OCI-LY1 (cell line): ENCODE measurements at regions not wholly inside any gene's neighbourhood (a gene's known extent, or its start where the extent isn't known, plus 50 kb on each side); places are given as distances from the start of the nearest gene placed in this dataset.
"Not testable (repeated sequence)": the region's sequence is repeated elsewhere in the genome, so short reads cannot be mapped to it uniquely, and the experiment has no call there.

Source experiments
- H2AFZ ChIP-seq: fragments of 200-600 bp; sonication (generic), shearing (Covaris generic); 2 replicates; pipeline ENCODE4 v1.6.0; 2014; ENCODE audit warnings: antibody characterized with exemption, mild to moderate bottlenecking, low read length
- H3F3A ChIP-seq: fragments of 200-600 bp; sonication (generic), shearing (Covaris generic); 2 replicates; pipeline ENCODE4 v1.6.0; 2014; ENCODE audit warnings: mild to moderate bottlenecking, antibody characterized with exemption, low read length, moderate library complexity; ENCODE audit not compliant: insufficient read depth
- H3K27ac ChIP-seq: fragments of 200-600 bp; sonication (generic); 2 replicates; pipeline ENCODE4 v1.5.1; 2014; ENCODE audit warnings: low read length, mixed run types, mild to moderate bottlenecking, low read depth; ENCODE audit not compliant: poor library complexity, severe bottlenecking
- H3K27me3 ChIP-seq: fragments of 200-600 bp; sonication (generic); 2 replicates; pipeline ENCODE4 v1.6.0; 2014; ENCODE audit warnings: antibody characterized with exemption, mild to moderate bottlenecking, low read length, moderate library complexity; ENCODE audit not compliant: insufficient read depth
- H3K36me3 ChIP-seq: fragments of 200-600 bp; sonication (generic); 2 replicates; pipeline ENCODE4 v1.6.1; 2014; ENCODE audit warnings: mild to moderate bottlenecking, antibody characterized with exemption, low read length, moderate library complexity, mixed read lengths; ENCODE audit not compliant: insufficient read depth
- H3K4me1 ChIP-seq: fragments of 200-600 bp; sonication (generic); 2 replicates; pipeline ENCODE4 v1.5.1; 2014; ENCODE audit warnings: mild to moderate bottlenecking, low read length, moderate library complexity; ENCODE audit not compliant: insufficient read depth, severe bottlenecking
- H3K4me2 ChIP-seq: fragments of 200-600 bp; sonication (generic), shearing (Covaris generic); 2 replicates; pipeline ENCODE4 v1.6.1; 2014; ENCODE audit warnings: low read length
- H3K4me3 ChIP-seq: fragments of 200-600 bp; sonication (generic); 2 replicates; pipeline ENCODE4 v1.5.1; 2014; ENCODE audit warnings: low read length, low read depth, mild to moderate bottlenecking, mixed read lengths; ENCODE audit not compliant: poor library complexity, severe bottlenecking
- H3K79me2 ChIP-seq: fragments of 200-600 bp; shearing (Covaris generic); 2 replicates; pipeline ENCODE4 v1.6.1; 2016; ENCODE audit warnings: mixed run types, low read length, mixed read lengths; ENCODE audit not compliant: insufficient read depth
- H3K9ac ChIP-seq: fragments of 200-600 bp; sonication (generic), shearing (Covaris generic); 2 replicates; pipeline ENCODE4 v1.6.1; 2014; ENCODE audit warnings: mild to moderate bottlenecking, low read length, mixed read lengths
- H3K9me2 ChIP-seq: fragments of 200-600 bp; sonication (generic), shearing (Covaris generic); 2 replicates; pipeline ENCODE4 v1.6.1; 2014; ENCODE audit warnings: low read depth, mild to moderate bottlenecking, low read length, mixed read lengths
- H3K9me3 ChIP-seq: fragments of 200-600 bp; shearing (Covaris generic); 2 replicates; pipeline ENCODE4 v1.6.1; 2014; ENCODE audit warnings: low read length, mixed read lengths
- H4K20me1 ChIP-seq: fragments of 200-600 bp; sonication (generic), shearing (Covaris generic); 2 replicates; pipeline ENCODE4 v1.6.0; 2016; ENCODE audit warnings: mild to moderate bottlenecking, low read length; ENCODE audit not compliant: insufficient read depth
- CTCF ChIP-seq: fragments of 200-600 bp; sonication (generic), shearing (Covaris generic); IDR thresholded peaks from 2 replicates; pipeline ENCODE4 v1.5.1; 2017; ENCODE audit warnings: mild to moderate bottlenecking, antibody characterized with exemption, low read length, moderate library complexity, mixed read lengths
- EZH2 ChIP-seq: fragments of 200-600 bp; sonication (generic), shearing (Covaris generic); IDR thresholded peaks from 2 replicates; pipeline ENCODE4 v1.8.0; 2017; ENCODE audit warnings: borderline replicate concordance, mixed run types, mild to moderate bottlenecking, antibody characterized with exemption, low read length, moderate library complexity, mixed read lengths

- Histone ChIP-seq H3K36me3 (no peaks in the 10 kb centered on the region), H3K9me2 (no peaks in the 10 kb centered on the region), H3K4me2 (no peak overlapping the region), H3K9ac (no peak overlapping the region), H3F3A (no peaks in the 10 kb centered on the region), H3K27me3 (no peaks in the 10 kb centered on the region), H3K4me3 (no peak overlapping the region), H3K27ac (no peak overlapping the region), H3K79me2 (no peaks in the 10 kb centered on the region), H4K20me1 (no peaks in the 10 kb centered on the region), H3K9me3 (no peaks in the 10 kb centered on the region), H2AFZ (no peak overlapping the region), H3K4me1 (no peaks in the 10 kb centered on the region)
- TF ChIP-seq EZH2 (no peak), CTCF (no peak)
Measured at GRCh38 chrX:13955975-13956374, 73.7 kb downstream of the GEMIN8 start.

- Histone ChIP-seq H3K36me3 (no peaks in the 10 kb centered on the region), H3F3A (no peaks in the 10 kb centered on the region), H3K4me3 (no peak overlapping the region), H3K9me3 (no peaks in the 10 kb centered on the region), H3K27me3 (no peaks in the 10 kb centered on the region), H2AFZ (no peak overlapping the region), H3K27ac (no peak overlapping the region), H4K20me1 (no peaks in the 10 kb centered on the region), H3K9ac (no peak overlapping the region), H3K4me2 (no peak overlapping the region), H3K4me1 (no peaks in the 10 kb centered on the region), H3K79me2 (no peaks in the 10 kb centered on the region), H3K9me2 (no peaks in the 10 kb centered on the region)
- no peak for TF ChIP-seq CTCF
- no peak for TF ChIP-seq EZH2
Measured at GRCh38 chrX:13955095-13955647, 74.5 kb downstream of the GEMIN8 start.

GRCh38 chrX:13952581-13952980 lies 77.1 kb downstream of the GEMIN8 start:
- no peak overlapping the region for H3K27ac ChIP-seq
- no peaks in the 10 kb centered on the region for H3F3A ChIP-seq
- H3K79me2 ChIP-seq, result no peaks in the 10 kb centered on the region
- TF ChIP-seq CTCF (no peak), EZH2 (no peak)
- H4K20me1 ChIP-seq, result no peaks in the 10 kb centered on the region
- H3K9me2 ChIP-seq, result no peaks in the 10 kb centered on the region
- no peaks in the 10 kb centered on the region for H3K27me3 ChIP-seq
- H3K9me3 ChIP-seq, result no peaks in the 10 kb centered on the region
- H3K4me1 ChIP-seq, result no peaks in the 10 kb centered on the region
- H2AFZ ChIP-seq, result no peak overlapping the region
- H3K4me3 ChIP-seq, result no peak overlapping the region
- no peak overlapping the region for H3K9ac ChIP-seq
- H3K36me3 ChIP-seq, result no peaks in the 10 kb centered on the region
- no peak overlapping the region for H3K4me2 ChIP-seq

- H3K9me3 ChIP-seq, H3K4me2 ChIP-seq, H3K27me3 ChIP-seq, H3K4me3 ChIP-seq, H3K9ac ChIP-seq, H2AFZ ChIP-seq, H3K36me3 ChIP-seq, H3K9me2 ChIP-seq, H3K79me2 ChIP-seq, H4K20me1 ChIP-seq, H3K4me1 ChIP-seq, H3F3A ChIP-seq, H3K27ac ChIP-seq: not testable (repeated sequence)
Measured at GRCh38 chrX:13946223-13946622, 83.5 kb downstream of the GEMIN8 start.

- not testable (repeated sequence) for H3K4me1 ChIP-seq, H3K4me3 ChIP-seq, H3K27ac ChIP-seq, H4K20me1 ChIP-seq, H3K9ac ChIP-seq, H3K9me2 ChIP-seq, H2AFZ ChIP-seq, H3F3A ChIP-seq, H3K27me3 ChIP-seq, H3K9me3 ChIP-seq, H3K79me2 ChIP-seq, H3K4me2 ChIP-seq, H3K36me3 ChIP-seq
Measured at GRCh38 chrX:13945787-13946186, 83.9 kb downstream of the GEMIN8 start.
